H1 (cell line): ENCODE measurements at regions not wholly inside any gene's neighbourhood (a gene's known extent, or its start where the extent isn't known, plus 50 kb on each side); places are given as distances from the start of the nearest gene placed in this dataset.

Experiments
- CTCF ChIA-PET: fragments of 300-600 bp; sonication (Branson Sonifier 250); formaldehyde crosslinking; loops from one replicate; lab custom pipeline; 2021; ENCODE audit not compliant: partially characterized antibody; lab: Charles Lee
- POLR2A ChIA-PET: fragments of 300-600 bp; sonication (Branson Sonifier 250); formaldehyde crosslinking; loops from one replicate; lab custom pipeline; 2021; ENCODE audit warnings: inconsistent platforms; ENCODE audit not compliant: partially characterized antibody; lab: Charles Lee
- DNase-seq, 2 experiments: peaks; one replicate each; pipeline versions ENCODE4 v3.0.0 to v3.0.0-alpha.2; 2010 to 2022; ENCODE audit warnings: low spot score in 2 of 2, low read depth in 1 of 2, mixed read lengths in 1 of 2
- FAIRE-seq: peaks from 2 replicates; lab custom pipeline; 2011; peaks lifted over from hg19 to GRCh38; lab: Jason Lieb, UNC
- H2AFZ ChIP-seq: 2 replicates; pipeline ENCODE4 v1.8.1; 2012; ENCODE audit warnings: low read length, inconsistent platforms
- H2AK5ac ChIP-seq: 2 replicates; pipeline ENCODE4 v1.6.1; 2013; ENCODE audit warnings: low read depth, low read length
- H2BK120ac ChIP-seq: replicated peaks from 2 replicates; pipeline ENCODE3; 2013; ENCODE audit warnings: low read depth, low read length, inconsistent platforms
- H2BK12ac ChIP-seq: 2 replicates; pipeline ENCODE4 v1.6.1; 2013; ENCODE audit warnings: low read depth, low read length
- H2BK15ac ChIP-seq: 2 replicates; pipeline ENCODE4 v1.6.1; 2013; ENCODE audit warnings: low read length
- H2BK20ac ChIP-seq: 2 replicates; pipeline ENCODE4 v1.6.1; 2013; ENCODE audit warnings: low read length
- H2BK5ac ChIP-seq: 2 replicates; pipeline ENCODE4 v1.6.1; 2013; ENCODE audit warnings: low read depth, low read length
- H3K14ac ChIP-seq: 2 replicates; pipeline ENCODE4 v1.6.1; 2013; ENCODE audit warnings: inconsistent platforms; ENCODE audit not compliant: insufficient read length
- H3K18ac ChIP-seq: 2 replicates; pipeline ENCODE4 v1.6.1; 2013; ENCODE audit warnings: low read length; ENCODE audit errors: extremely low read depth
- H3K23ac ChIP-seq: 2 replicates; pipeline ENCODE4 v1.6.1; 2013; ENCODE audit warnings: inconsistent platforms; ENCODE audit not compliant: insufficient read length
- H3K23me2 ChIP-seq: 2 replicates; pipeline ENCODE4 v1.6.1; 2013; ENCODE audit warnings: low read depth, low read length
- H3K27ac ChIP-seq: 2 replicates; pipeline ENCODE4 v1.6.1; 2011; ENCODE audit warnings: low read depth, low read length, inconsistent platforms
- H3K27me3 ChIP-seq, 4 experiments: replicated peaks in 1 of 4; 1 replicate in 1 of 4; 2 replicates in 3 of 4; pipeline versions ENCODE4 v1.6.1 to v1.8.1; 2011 to 2013; ENCODE audit warnings: low read length in 3 of 4, mild to moderate bottlenecking in 3 of 4, inconsistent platforms in 2 of 4, mixed read lengths in 2 of 4, moderate library complexity in 1 of 4; ENCODE audit not compliant: control insufficient read depth in 3 of 4, insufficient read depth in 3 of 4; ENCODE audit errors: extremely low read depth in 1 of 4
- H3K36me3 ChIP-seq, 4 experiments: 2 replicates each; pipeline versions ENCODE4 v1.6.1 to v1.8.1; 2011 to 2013; ENCODE audit warnings: mild to moderate bottlenecking in 4 of 4, low read length in 3 of 4, moderate library complexity in 2 of 4, control low read depth in 1 of 4, inconsistent platforms in 1 of 4; ENCODE audit not compliant: insufficient read depth in 4 of 4, control insufficient read depth in 2 of 4
- H3K4ac ChIP-seq: replicated peaks from 2 replicates; pipeline ENCODE3; 2013; ENCODE audit warnings: low read length, low read depth, mixed read lengths, inconsistent platforms; ENCODE audit not compliant: insufficient read length
- H3K4me1 ChIP-seq, 4 experiments: replicated peaks in 1 of 4; 1 replicate in 1 of 4; 2 replicates in 3 of 4; pipeline versions ENCODE4 v1.6.1 to v1.8.1; 2011 to 2013; ENCODE audit warnings: low read length in 3 of 4, inconsistent platforms in 2 of 4, mixed read lengths in 1 of 4; ENCODE audit not compliant: insufficient read depth in 4 of 4, control insufficient read depth in 3 of 4
- H3K4me2 ChIP-seq, 2 experiments: 2 replicates each; pipeline versions ENCODE4 v1.6.1 to v1.8.1; 2011 to 2013; ENCODE audit warnings: low read depth in 2 of 2, low read length in 2 of 2, control low read depth in 1 of 2, inconsistent platforms in 1 of 2, mild to moderate bottlenecking in 1 of 2; ENCODE audit not compliant: insufficient read depth in 1 of 2
- H3K4me3 ChIP-seq, 4 experiments: fragments of 200-600, 300-600 bp in 1 of 4; sonication (generic), shearing (Covaris generic), sonication (Bioruptor Twin) in 1 of 4; 2 replicates each; pipeline versions ENCODE4 v1.5.1 to v1.8.1; 2011 to 2016; ENCODE audit warnings: low read length in 4 of 4, low read depth in 3 of 4, control low read depth in 2 of 4, inconsistent platforms in 2 of 4, mild to moderate bottlenecking in 2 of 4, mixed read lengths in 1 of 4, moderate library complexity in 1 of 4; ENCODE audit not compliant: insufficient read depth in 2 of 4; ENCODE audit errors: extremely low read depth in 1 of 4
- H3K56ac ChIP-seq: replicated peaks from 2 replicates; pipeline ENCODE3; 2013; ENCODE audit warnings: low read depth, mild to moderate bottlenecking, mixed read lengths, low read length, inconsistent platforms; ENCODE audit not compliant: insufficient read length
- H3K79me1 ChIP-seq: 2 replicates; pipeline ENCODE4 v1.6.1; 2013; ENCODE audit warnings: low read depth, low read length, control low read depth
- H3K79me2 ChIP-seq, 2 experiments: 2 replicates each; pipeline versions ENCODE4 v1.6.1 to v1.8.1; 2012 to 2013; ENCODE audit warnings: low read length in 2 of 2, mild to moderate bottlenecking in 2 of 2, inconsistent platforms in 1 of 2; ENCODE audit not compliant: insufficient read depth in 2 of 2, control insufficient read depth in 1 of 2
- H3K9ac ChIP-seq, 4 experiments: replicated peaks in 1 of 4; 1 replicate in 1 of 4; 2 replicates in 3 of 4; pipeline versions ENCODE4 v1.6.1 to v1.8.1; 2011 to 2013; ENCODE audit warnings: low read depth in 3 of 4, low read length in 3 of 4, control low read depth in 2 of 4, mild to moderate bottlenecking in 2 of 4, moderate library complexity in 2 of 4, inconsistent platforms in 1 of 4; ENCODE audit errors: extremely low read depth in 1 of 4
- H3K9me3 ChIP-seq, 2 experiments: 2 replicates each; pipeline versions ENCODE4 v1.6.1 to v1.8.1; 2012 to 2013; ENCODE audit warnings: mild to moderate bottlenecking in 2 of 2, moderate library complexity in 2 of 2, control low read depth in 1 of 2, inconsistent platforms in 1 of 2, low read depth in 1 of 2, low read length in 1 of 2, mixed read lengths in 1 of 2; ENCODE audit not compliant: insufficient read depth in 2 of 2
- H4K20me1 ChIP-seq, 2 experiments: replicated peaks in 1 of 2; 2 replicates each; pipeline versions ENCODE3 to v1.8.1; 2011 to 2013; ENCODE audit warnings: inconsistent platforms in 2 of 2, low read length in 2 of 2, mild to moderate bottlenecking in 1 of 2; ENCODE audit not compliant: insufficient read depth in 2 of 2, control insufficient read depth in 1 of 2
- H4K5ac ChIP-seq: 2 replicates; pipeline ENCODE4 v1.6.1; 2013; ENCODE audit warnings: low read length, low read depth, mixed read lengths, inconsistent platforms; ENCODE audit not compliant: insufficient read length
- H4K8ac ChIP-seq: 2 replicates; pipeline ENCODE4 v1.8.0; 2013; ENCODE audit warnings: mild to moderate bottlenecking, moderate library complexity, low read length, inconsistent platforms; ENCODE audit not compliant: insufficient read depth; ENCODE audit errors: extremely low read depth
- H4K91ac ChIP-seq: replicated peaks from 2 replicates; pipeline ENCODE3; 2013; ENCODE audit warnings: low read length, mixed read lengths, inconsistent platforms; ENCODE audit not compliant: insufficient read length
- ASH2L ChIP-seq: fragments of 200-600, 300-600 bp; sonication (generic); IDR thresholded peaks from one replicate; pipeline ENCODE4 v1.7.1; 2017; ENCODE audit warnings: low read length
- BRCA1 ChIP-seq: IDR thresholded peaks from 2 replicates; pipeline ENCODE4 v1.6.1; 2012; ENCODE audit warnings: low read depth, low read length, improper control_type of control experiment
- CBX5 ChIP-seq: fragments of 300-800, 300-1000 bp; sonication (generic); IDR thresholded peaks from 2 replicates; pipeline ENCODE4 v1.7.1; 2016; ENCODE audit warnings: antibody characterized with exemption, low read length, low read depth
- EGR1 ChIP-seq: IDR thresholded peaks from 2 replicates; pipeline ENCODE4 v1.6.1; 2011; ENCODE audit warnings: low read depth, low read length, borderline replicate concordance
- GTF2F1 ChIP-seq: IDR thresholded peaks from 2 replicates; pipeline ENCODE4 v1.6.1; 2012; ENCODE audit warnings: low read depth, low read length, improper control_type of control experiment, borderline replicate concordance
- HDAC6 ChIP-seq: IDR thresholded peaks from one replicate; pipeline ENCODE4 v1.7.1; 2012; ENCODE audit warnings: low read depth, mild to moderate bottlenecking, inconsistent platforms, low read length, moderate library complexity
- KDM1A ChIP-seq: fragments of 200-600, 300-600 bp; sonication (generic); IDR thresholded peaks from 2 replicates; pipeline ENCODE4 v1.7.1; 2016; ENCODE audit warnings: mild to moderate bottlenecking, low read length, borderline replicate concordance
- PHF8 ChIP-seq: fragments of 200-600 bp; sonication (generic); conservative IDR thresholded peaks from 2 replicates; pipeline ENCODE4 v1.7.1; 2012; ENCODE audit warnings: low read depth, mild to moderate bottlenecking, inconsistent platforms, low read length, moderate library complexity
- POLR2A ChIP-seq, 2 experiments: IDR thresholded peaks; 1 replicate in 1 of 2; 2 replicates in 1 of 2; pipeline ENCODE4 v1.6.1; 2011; ENCODE audit warnings: low read depth in 2 of 2, low read length in 2 of 2, mild to moderate bottlenecking in 2 of 2; ENCODE audit errors: control extremely low read depth in 1 of 2
- RBBP5 ChIP-seq: IDR thresholded peaks from 2 replicates; pipeline ENCODE4 v1.7.1; 2012; ENCODE audit warnings: low read depth, mild to moderate bottlenecking, inconsistent platforms, low read length, moderate library complexity, borderline replicate concordance
- SIRT6 ChIP-seq: IDR thresholded peaks from one replicate; pipeline ENCODE4 v1.7.1; 2012; ENCODE audit warnings: low read length, inconsistent platforms
- SP4 ChIP-seq: IDR thresholded peaks from 2 replicates; pipeline ENCODE4 v1.6.1; 2012; ENCODE audit warnings: low read length, inconsistent platforms
- TCF12 ChIP-seq: IDR thresholded peaks from 2 replicates; pipeline ENCODE4 v1.6.1; 2011; ENCODE audit warnings: low read depth, mild to moderate bottlenecking, low read length
- WGBS, 2 experiments: shearing (Covaris generic) in 1 of 2; methylation state at CpG; one replicate each; pipeline versions ENCODE4 v1.1.6 to v1.1.7; 2013 to 2015; ENCODE audit warnings: low lambda C conversion rate in 2 of 2, mixed read lengths in 2 of 2, inconsistent platforms in 1 of 2, low coverage in 1 of 2, missing lambda C conversion rate in 1 of 2; ENCODE audit not compliant: insufficient replicate concordance in 2 of 2, insufficient coverage in 1 of 2, insufficient read length in 1 of 2; ENCODE audit errors: extremely low coverage in 1 of 2, missing lambda C conversion rate in 1 of 2; 5-methylcytosine and 5-hydroxymethylcytosine counted together
- TF ChIP-seq, protein P1 (sequence below): IDR thresholded peaks from 2 replicates; pipeline ENCODE4 v1.6.1; 2012; ENCODE audit warnings: inconsistent platforms
- TF ChIP-seq, protein P2 (sequence below): IDR thresholded peaks from 2 replicates; pipeline ENCODE4 v1.6.1; 2011; ENCODE audit warnings: low read length, improper control_type of control experiment

DNA sequence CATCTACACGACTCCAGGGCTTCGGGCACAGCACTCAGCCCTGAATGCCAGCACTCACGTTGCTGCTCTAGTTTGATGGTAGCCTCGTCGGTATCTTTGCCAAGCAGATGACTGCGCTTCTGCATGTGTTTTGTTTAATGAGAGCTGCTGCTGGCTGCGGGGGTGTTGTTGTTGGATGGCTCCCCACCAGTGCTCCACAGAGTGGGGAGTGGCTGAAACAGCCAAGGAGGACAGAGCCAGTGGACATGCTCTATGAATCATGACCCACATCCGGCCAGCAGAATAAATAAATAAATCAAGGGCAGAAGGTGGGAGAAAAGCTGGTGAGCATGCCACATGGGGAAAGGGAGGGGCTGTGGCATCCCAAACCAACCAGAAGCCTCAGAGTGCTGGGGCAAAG, 131.2 kb upstream of the SOX11 start:
- Histone ChIP-seq H3K9me3 (no peaks in the 10 kb centered on the region), H3K27ac (no peak overlapping the region), H3K27me3 (no peaks in the 10 kb centered on the region), H2BK12ac (no peak overlapping the region), H4K5ac (no peak overlapping the region), H4K91ac (no peak overlapping the region), H3K79me2 (no peaks in the 10 kb centered on the region), H3K9ac (no peak overlapping the region), H3K4me3 (no peak overlapping the region), H2AK5ac (no peak overlapping the region), H3K36me3 (no peaks in the 10 kb centered on the region), H2AFZ (no peak overlapping the region), H2BK5ac (no peak overlapping the region; the same call in 1 of the 2 replicates), H2BK120ac (no peak overlapping the region), H2BK20ac (no peak overlapping the region), H3K79me1 (no peaks in the 10 kb centered on the region; the same call in 1 of the 2 replicates), H2BK15ac (no peak overlapping the region), H4K8ac (no peak overlapping the region), H3K14ac (no peak overlapping the region), H3K4ac (no peak overlapping the region), H4K20me1 (no peaks in the 10 kb centered on the region), H3K18ac (no peak overlapping the region), H3K23ac (no peak overlapping the region), H3K23me2 (peaks cover 5% of the 10 kb centered on the region; the same call in 1 of the 2 replicates), H3K56ac (no peak overlapping the region), H3K4me2 (no peak overlapping the region), H3K4me1 (no peaks in the 10 kb centered on the region)
- ChIA-PET POLR2A (interaction anchor here (0.7 kb wide), 1 partner anchor 12 kb away, joined by 3 read pairs; no protein-coding TSS in a partner anchor), CTCF (interaction anchor here (0.7 kb wide), 1 partner anchor 16 kb away, joined by 3 read pairs; no protein-coding TSS in a partner anchor)
- 90% methylated on average over 8 of the region's 8 CpGs; no CpG with 5 or more reads in 1 of the 2 experiments for WGBS, 2 experiments
- FAIRE-seq (no peak), DNase-seq (no peak)
- TF ChIP-seq SP4 (no peak), CBX5 (no peak), TCF12 (no peak), BRCA1 (no peak), PHF8 (no peak), SIRT6 (no peak), EGR1 (no peak), GTF2F1 (no peak), POLR2A (IDR thresholded peaks at IDR 0.05; ENCODE audit: control extremely low read depth in 1 of 2, low read depth in 2 of 2, low read length in 2 of 2) (no peak), RBBP5 (no peak), ASH2L (no peak), HDAC6 (no peak), KDM1A (no peak)
- TF ChIP-seq, protein P1, sequence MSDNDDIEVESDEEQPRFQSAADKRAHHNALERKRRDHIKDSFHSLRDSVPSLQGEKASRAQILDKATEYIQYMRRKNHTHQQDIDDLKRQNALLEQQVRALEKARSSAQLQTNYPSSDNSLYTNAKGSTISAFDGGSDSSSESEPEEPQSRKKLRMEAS = no peak
- TF ChIP-seq, protein P2, sequence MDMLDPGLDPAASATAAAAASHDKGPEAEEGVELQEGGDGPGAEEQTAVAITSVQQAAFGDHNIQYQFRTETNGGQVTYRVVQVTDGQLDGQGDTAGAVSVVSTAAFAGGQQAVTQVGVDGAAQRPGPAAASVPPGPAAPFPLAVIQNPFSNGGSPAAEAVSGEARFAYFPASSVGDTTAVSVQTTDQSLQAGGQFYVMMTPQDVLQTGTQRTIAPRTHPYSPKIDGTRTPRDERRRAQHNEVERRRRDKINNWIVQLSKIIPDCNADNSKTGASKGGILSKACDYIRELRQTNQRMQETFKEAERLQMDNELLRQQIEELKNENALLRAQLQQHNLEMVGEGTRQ = no peak
